HuH-7.5 (cell line): ENCODE measurements at regions not wholly inside any gene's neighbourhood (a gene's known extent, or its start where the extent isn't known, plus 50 kb on each side); places are given as distances from the start of the nearest gene placed in this dataset.
"Not testable (repeated sequence)": the region's sequence is repeated elsewhere in the genome, so short reads cannot be mapped to it uniquely, and the experiment has no call there.

Experiments
- DNase-seq: peaks from one replicate; pipeline ENCODE4 v3.0.0; 2011; ENCODE audit warnings: low spot score

- no peak for DNase-seq
Observed at GRCh38 chr20:60097285-60097684, 139.1 kb downstream of the CDH26 start.

GRCh38 chr20:60100780-60101179 is 142.6 kb downstream of the CDH26 start:
- no peak for DNase-seq

- no peak for DNase-seq
Observed at GRCh38 chr20:60101201-60101890, 143.1 kb downstream of the CDH26 start.

- no peak for DNase-seq
Observed at GRCh38 chr20:60101891-60102281, 143.7 kb downstream of the CDH26 start.

- no peak for DNase-seq
Observed at GRCh38 chr20:60102665-60103210, 144.5 kb downstream of the CDH26 start.

GRCh38 chr20:60104993-60105803 is 147.0 kb downstream of the CDH26 start:
- no peak for DNase-seq

GRCh38 chr20:60106186-60106585 is 148.0 kb downstream of the CDH26 start:
- DNase-seq = not testable (repeated sequence)

GRCh38 chr20:60107621-60108390 is 149.6 kb downstream of the CDH26 start:
- no peak for DNase-seq

- no peak for DNase-seq
Observed at GRCh38 chr20:60108397-60108796, 150.2 kb downstream of the CDH26 start.

DNA sequence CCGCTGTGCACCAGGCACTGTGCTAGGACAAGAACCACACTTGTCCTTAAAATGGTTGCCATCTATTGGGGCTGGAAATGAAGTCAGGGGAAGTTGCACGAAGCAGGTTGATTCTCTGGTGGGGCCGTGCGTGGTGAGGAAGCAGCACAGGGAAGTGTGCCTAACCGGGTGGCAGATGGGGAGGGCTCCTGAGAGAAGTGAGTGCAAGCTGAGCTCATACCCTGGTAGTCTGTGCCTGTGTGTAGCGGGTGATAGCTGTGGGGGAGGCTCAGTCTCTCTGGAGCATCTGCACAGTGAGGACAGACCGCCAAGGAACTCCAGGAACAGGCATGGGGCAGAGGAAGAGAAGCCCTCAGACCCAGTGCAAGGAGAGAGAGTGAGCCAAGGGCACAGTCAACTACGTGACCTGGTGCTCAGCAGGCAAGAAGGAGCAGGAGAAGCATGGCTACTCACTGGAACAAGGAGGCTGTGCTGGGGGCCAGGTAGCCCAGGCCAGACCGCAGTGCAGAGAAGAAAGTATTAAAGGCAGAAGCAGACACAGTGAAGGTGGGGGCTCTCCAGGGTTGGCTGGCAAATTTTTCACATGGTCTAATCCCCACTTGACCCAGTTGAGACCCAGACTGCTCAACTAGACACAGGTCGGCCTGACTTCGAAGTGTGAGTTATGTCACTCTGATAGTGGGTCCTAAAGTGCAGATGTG is 155.0 kb downstream of the CDH26 start:
- no peak for DNase-seq

GRCh38 chr20:60113771-60114170 is 155.5 kb downstream of the CDH26 start:
- DNase-seq = no peak

GRCh38 chr20:60115451-60115850 is 157.2 kb downstream of the CDH26 start:
- no peak for DNase-seq

- no peak for DNase-seq
Observed at GRCh38 chr20:60116128-60116909, 158.1 kb downstream of the CDH26 start.

GRCh38 chr20:60117065-60117464 is 158.8 kb downstream of the CDH26 start:
- DNase-seq = no peak

GRCh38 chr20:60121903-60122302 is 163.7 kb downstream of the CDH26 start:
- no peak for DNase-seq

DNA sequence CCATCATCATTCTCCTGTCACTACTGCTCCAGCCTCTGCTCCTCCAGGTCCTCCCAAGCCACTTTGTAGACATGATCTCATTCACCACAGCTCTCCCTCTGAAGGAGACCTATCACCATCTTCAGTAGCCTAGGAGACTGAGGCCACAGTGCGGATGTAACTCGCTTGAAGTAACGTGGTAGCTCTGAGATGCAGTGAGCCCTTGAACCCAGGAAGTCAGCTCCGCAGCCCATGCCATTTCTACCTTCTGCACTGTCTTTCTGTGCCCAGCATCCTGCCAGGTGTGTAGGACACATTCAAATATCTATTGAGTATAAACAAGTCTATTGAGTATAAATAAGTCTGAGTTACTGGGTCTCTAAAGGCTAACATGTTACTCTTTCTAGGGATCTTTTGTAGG is 164.4 kb downstream of the CDH26 start:
- no peak for DNase-seq

- no peak for DNase-seq
Observed at GRCh38 chr20:60123096-60123495, 164.9 kb downstream of the CDH26 start.

DNA sequence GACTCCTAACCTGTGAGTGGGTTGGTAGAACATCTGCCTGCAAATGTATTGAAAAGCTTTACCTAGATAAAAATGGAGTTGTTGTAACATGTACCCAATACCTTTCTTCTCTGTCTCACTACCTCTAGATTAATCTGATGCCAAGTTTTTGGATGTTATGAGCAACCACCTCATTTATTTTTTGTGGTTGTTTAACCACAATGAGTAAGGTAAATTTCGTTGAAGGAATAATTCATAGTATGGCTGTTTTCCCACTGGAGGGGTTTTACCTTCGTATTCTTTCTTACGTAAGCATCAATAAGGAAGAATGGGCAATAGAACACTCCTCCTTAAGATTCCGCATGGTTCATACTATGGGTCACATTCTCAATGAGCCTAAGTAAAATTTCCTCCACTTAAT is 165.4 kb downstream of the CDH26 start:
- no peak for DNase-seq

DNA sequence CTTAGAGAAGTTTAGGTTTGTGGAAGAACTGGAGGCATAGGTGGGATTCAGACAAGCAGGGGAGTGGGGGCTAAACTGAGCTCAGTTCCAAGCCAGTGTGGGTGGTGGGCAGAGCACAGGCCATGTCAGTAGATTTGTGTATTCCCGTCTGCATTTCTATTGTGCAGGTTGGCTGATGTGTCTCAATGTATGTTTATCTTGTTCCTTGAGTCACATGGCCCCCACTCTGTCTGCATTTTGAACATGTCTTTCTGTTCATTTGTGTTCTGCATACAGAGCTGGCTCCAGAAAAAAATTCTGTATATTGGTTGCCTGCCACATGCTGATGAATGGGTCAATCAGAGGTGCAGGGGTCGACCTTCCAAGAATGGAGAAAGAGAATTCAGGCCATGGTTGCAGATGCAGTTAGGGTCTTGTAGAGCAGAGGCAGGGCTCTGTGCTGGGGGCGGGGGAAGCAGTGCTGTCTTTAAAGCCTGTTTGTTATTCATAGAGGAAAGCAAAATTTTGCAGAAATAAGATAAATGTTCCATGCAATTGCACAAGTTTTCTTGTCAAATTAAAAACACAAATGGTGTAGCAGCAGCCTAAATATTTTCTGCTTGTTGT is 166.7 kb downstream of the CDH26 start:
- DNase-seq = no peak

DNA sequence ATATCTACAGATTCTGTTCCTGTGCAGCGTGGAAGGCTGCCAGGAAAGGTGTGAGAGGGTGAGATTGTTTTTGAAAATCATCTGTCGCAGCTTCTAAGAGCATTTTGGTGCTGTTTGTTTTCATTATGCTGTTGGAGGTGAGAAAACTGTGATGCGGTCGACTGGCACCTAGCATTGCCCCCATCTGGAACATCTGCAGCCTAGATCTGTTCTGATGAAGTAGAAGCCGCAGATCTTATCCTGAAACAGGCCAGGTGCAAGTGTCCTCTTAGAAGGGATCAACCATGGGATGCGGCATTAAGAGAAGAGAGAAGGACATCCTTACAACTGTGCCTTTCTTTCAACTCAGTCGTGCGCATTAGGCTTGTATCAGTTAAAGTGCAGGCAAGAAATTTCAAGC is 167.3 kb downstream of the CDH26 start:
- DNase-seq = no peak

- DNase-seq = no peak
Observed at GRCh38 chr20:60126975-60127374, 168.8 kb downstream of the CDH26 start.
